Coronary artery (tissue), 2 donors: ENCODE measurements at regions not wholly inside any gene's neighbourhood (a gene's known extent, or its start where the extent isn't known, plus 50 kb on each side); places are given as distances from the start of the nearest gene placed in this dataset.
"Not testable (repeated sequence)": the region's sequence is repeated elsewhere in the genome, so short reads cannot be mapped to it uniquely, and the experiment has no call there.

ENCODE experiments used
- DNase-seq: peaks from one replicate; pipeline ENCODE4 v3.0.0-alpha.2; 2017; ENCODE audit warnings: low spot score
- H3K27ac ChIP-seq, 2 donors: fragments of 200-600 bp; sonication (generic); one replicate each; pipeline ENCODE4 v1.5.1; 2016 to 2019
- H3K4me3 ChIP-seq: fragments of 200-600 bp; sonication (generic); 2 replicates; pipeline ENCODE4 v1.5.1; 2016; ENCODE audit warnings: mild to moderate bottlenecking, moderate library complexity
- CTCF ChIP-seq: fragments of 200-600 bp; sonication (generic); IDR thresholded peaks from one replicate; pipeline ENCODE4 v1.5.1; 2019; ENCODE audit warnings: antibody characterized with exemption

- not testable (repeated sequence) for DNase-seq, H3K4me3 ChIP-seq, H3K27ac ChIP-seq
Measured at GRCh38 chrX:31014474-31014873, 57.4 kb downstream of the FTHL17 start.

DNA sequence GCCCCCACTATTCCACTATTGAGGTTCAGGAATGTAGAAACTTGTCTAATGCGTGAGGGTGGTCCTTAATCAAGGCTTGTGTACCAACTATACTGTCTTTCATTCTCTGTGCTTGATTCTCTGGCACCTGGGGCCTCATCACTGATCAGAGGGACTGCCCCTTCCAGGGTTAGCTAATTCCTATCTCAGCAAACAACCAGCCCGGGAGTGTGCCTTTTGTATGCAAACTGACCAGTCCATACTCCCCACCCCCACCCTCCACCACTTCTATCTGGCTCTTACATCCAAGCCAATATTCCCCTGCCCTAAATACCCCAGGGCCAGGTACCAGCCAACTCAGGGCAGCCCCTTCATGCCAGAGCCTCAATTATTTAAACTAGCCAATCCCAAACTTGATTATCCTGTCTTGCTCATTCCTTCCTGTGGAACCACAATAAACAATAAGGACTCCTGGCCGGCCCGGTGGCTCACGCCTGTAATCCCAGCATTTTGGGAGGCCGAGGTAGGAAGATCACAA is 59.3 kb downstream of the FTHL17 start:
- no peak overlapping the region for H3K27ac ChIP-seq
- no peak for TF ChIP-seq CTCF
- no peak for DNase-seq
- H3K4me3 ChIP-seq: no peak overlapping the region

GRCh38 chrX:31007321-31007720 is 64.5 kb downstream of the FTHL17 start:
- no peak for DNase-seq
- Histone ChIP-seq H3K27ac (no peak overlapping the region), H3K4me3 (no peak overlapping the region)
- no peak for TF ChIP-seq CTCF

DNA sequence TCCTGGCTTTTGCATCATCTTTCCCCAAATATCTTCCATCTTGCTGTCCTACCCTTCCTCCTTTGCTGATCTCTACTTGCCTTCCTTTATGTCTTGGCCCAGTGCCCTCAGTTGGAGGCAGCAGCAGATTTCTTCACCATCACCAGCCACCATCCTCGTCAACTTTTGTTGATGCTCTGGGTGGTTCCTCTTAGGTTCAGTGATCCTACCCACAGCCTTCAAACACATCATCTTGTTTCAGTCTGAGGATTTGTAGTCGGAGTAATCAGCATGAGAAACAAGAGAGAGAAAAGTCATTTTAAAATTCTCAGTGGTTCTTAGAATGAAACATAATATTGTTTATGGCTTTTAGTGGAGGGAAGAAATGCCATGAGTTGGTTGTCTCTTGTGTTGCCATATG is 65.8 kb downstream of the FTHL17 start:
- Histone ChIP-seq H3K27ac (no peak overlapping the region), H3K4me3 (no peak overlapping the region)
- DNase-seq: no peak
- TF ChIP-seq CTCF: no peak

- no peak overlapping the region for H3K4me3 ChIP-seq
- DNase-seq: no peak
- no peak overlapping the region for H3K27ac ChIP-seq
- TF ChIP-seq CTCF: no peak
Measured at GRCh38 chrX:30997411-30997810, 74.4 kb downstream of the FTHL17 start.

GRCh38 chrX:30995705-30996104 is 76.1 kb downstream of the FTHL17 start:
- Histone ChIP-seq H3K27ac (no peak overlapping the region), H3K4me3 (no peak overlapping the region)
- DNase-seq: no peak
- TF ChIP-seq CTCF: no peak

DNA sequence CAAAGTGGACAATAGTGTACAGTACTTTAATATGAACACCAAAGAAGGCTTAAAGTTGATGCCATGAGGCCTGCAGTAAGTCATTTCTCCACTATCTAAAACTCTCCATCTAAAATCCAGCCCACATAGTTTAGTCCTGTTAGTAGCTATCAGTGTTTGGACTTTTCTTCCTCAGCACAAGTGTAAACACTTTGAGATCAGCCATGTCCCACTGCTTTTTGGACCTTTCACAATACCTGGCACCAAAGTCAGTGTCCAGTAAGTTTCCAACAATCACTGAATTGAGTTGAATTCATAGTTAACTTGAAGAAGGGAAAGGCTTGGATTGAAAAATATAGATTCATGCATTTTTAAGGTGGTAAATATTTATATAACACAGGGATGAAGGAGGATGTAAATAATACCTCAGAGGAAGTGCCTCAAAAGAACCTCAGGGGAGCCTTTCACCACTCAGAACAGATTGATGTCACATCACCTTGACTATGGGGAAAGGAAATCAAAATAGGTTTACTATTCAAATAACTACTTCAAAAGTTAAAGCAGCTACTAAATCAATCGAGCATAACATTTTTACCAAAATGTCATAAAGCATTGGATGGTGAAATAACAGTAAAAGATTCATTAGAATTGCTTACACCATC is 76.7 kb downstream of the FTHL17 start:
- no peak for TF ChIP-seq CTCF
- DNase-seq: no peak
- no peak overlapping the region for H3K27ac ChIP-seq

DNA sequence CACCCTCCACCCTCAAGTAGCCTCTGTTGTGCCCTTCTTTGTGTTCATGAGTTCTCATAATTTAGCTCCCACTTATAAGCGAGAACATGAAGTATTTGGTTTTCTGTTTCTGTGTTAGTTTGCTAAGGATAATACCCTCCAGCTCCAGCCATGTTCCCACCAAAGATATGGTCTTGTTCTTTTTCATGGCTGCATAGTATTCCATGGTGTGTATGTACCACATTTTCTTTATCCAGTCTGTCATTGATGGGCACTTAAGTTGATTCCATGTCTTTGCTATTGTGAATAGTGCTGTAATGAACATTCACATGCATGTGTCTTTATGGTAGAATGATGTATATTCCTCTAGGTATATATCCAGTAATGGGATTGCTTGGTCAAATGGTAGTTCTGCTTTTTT is 77.8 kb downstream of the FTHL17 start:
- not testable (repeated sequence) for H3K27ac ChIP-seq, DNase-seq, H3K4me3 ChIP-seq

More for the DNA sequence above, 76.7 kb downstream of the FTHL17 start:
- H3K4me3 ChIP-seq: no peak overlapping the region
